ENCODE measurements at regions not wholly inside any gene's neighbourhood (a gene's known extent, or its start where the extent isn't known, plus 50 kb on each side); places are given as distances from the start of the nearest gene placed in this dataset.
"Not testable (repeated sequence)": the region's sequence is repeated elsewhere in the genome, so short reads cannot be mapped to it uniquely, and the experiment has no call there.

DNA sequence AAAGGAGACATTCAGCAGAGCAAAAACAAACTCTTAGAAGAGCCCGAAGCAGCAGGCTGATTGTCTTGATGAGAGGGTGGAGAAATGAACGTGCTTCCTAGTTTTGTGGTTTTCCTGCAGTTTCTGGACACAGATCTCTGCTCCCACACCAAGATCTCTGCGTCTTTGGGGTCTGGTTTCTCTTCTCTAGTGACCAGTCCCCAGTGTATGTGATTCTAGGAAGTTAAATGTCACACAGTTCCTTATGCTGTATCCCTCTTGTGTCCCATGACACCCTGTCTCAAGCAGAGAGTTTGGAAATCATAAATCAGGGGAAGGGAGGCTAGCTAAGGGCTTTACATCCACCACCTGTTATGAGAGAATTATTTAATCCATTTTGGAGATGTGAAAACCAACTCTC, 55.4 kb upstream of the KLF14 start:
- H3K27me3 Mint-ChIP-seq = peaks cover 8% of the 10 kb centered on the region
- ChIA-PET POLR2A (no interaction called here), CTCF (no interaction called here)
- H3K4me1 Mint-ChIP-seq = no peaks in the 10 kb centered on the region
- no peak for DNase-seq
- H3K36me3 Mint-ChIP-seq (ENCODE audit: low read depth) = no peaks in the 10 kb centered on the region
- no peak overlapping the region for H3K4me3 Mint-ChIP-seq
- H3K9me3 Mint-ChIP-seq = no peaks in the 10 kb centered on the region
- H3K27ac Mint-ChIP-seq = no peak overlapping the region

DNA sequence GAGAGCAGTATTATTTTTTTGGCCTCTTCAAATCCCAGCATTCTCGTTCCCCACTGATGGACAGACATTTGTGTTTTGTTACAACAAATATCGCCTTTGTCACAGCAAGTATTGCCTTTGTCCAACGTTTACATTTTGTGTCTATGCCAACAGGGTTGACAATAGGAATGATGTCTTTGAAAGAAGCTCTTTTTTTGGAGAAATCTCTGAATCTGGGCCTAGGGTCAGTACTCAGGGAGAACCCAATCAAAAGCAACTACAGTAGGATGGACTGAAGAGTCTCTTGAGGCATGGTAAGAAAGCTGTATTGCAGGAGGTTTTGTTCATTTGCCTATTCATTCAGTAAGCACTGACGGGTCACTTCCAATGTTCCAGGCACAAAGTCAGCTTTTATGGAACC, 57.7 kb upstream of the KLF14 start:
- peaks cover 7% of the 10 kb centered on the region for H3K27me3 Mint-ChIP-seq
- no peaks in the 10 kb centered on the region for H3K36me3 Mint-ChIP-seq (ENCODE audit: low read depth)
- no peak overlapping the region for H3K4me3 Mint-ChIP-seq
- no peaks in the 10 kb centered on the region for H3K4me1 Mint-ChIP-seq
- DNase-seq = no peak
- POLR2A ChIA-PET = no interaction called here
- no peak overlapping the region for H3K27ac Mint-ChIP-seq
- CTCF ChIA-PET = interaction anchor here (0.6 kb wide), 1 partner anchor 84 kb away, joined by 3 read pairs; no protein-coding TSS in a partner anchor
- no peaks in the 10 kb centered on the region for H3K9me3 Mint-ChIP-seq

DNA sequence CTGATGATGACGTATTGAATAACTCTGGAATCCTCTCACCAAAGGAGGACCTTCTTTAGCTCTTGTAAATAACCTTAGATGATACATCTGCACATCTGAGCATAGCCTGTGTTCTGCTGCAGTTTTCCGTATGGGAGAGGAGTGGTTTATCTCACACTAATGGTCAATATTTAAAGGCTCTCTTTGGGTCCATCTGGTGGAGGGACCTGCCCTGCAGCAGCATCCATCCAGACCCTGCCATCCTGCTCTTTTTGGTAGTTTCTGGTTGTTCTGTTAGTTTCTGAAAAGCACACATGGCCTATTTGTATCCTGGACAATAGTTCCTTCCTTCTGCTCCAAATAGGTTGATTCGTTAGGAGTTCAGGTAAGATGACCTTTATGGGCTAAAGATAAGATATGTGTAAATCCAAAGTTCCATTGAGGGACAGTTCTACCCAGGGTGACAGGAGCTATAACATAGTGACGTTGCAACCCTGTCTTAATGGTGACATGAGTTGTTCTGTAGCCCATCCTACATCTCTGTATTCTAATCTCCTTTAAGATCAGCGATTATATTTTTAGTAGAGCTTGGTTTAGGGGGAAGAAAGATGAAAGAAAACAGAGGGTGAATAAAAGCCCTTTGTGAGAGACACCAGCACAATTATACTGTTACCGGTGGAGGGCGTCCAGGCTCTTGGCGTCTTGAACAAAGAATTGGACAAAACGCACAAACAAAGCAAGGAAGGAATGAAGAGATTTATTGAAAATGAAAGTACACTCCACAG, 60.0 kb upstream of the KLF14 start:
- Mint-ChIP-seq H3K4me3 (no peak overlapping the region), H3K27me3 (peaks cover 24% of the 10 kb centered on the region), H3K36me3 (ENCODE audit: low read depth) (no peaks in the 10 kb centered on the region), H3K4me1 (no peaks in the 10 kb centered on the region), H3K9me3 (no peaks in the 10 kb centered on the region), H3K27ac (no peak overlapping the region)
- POLR2A ChIA-PET = no interaction called here
- DNase-seq = no peak
- CTCF ChIA-PET = interaction anchor here (1.2 kb wide), 1 partner anchor 9 kb away, joined by 3 read pairs; no protein-coding TSS in a partner anchor

DNA sequence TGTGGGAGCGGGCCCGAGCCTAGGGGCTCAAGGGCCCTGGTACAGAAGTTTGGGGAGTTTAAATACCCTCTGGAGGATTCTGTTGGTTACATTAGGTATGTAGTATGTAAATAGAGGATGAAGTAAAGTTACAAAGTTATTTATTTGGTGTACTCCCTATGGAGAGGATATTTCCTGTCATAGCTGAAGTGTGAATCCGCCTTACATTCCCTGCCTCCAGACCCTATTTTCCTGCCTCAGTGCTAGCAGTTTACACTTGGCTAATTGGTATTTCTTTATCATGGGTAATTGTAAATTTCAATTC, 60.6 kb upstream of the KLF14 start:
- Mint-ChIP-seq H3K27me3 (peaks cover 30% of the 10 kb centered on the region), H3K36me3 (ENCODE audit: low read depth) (no peaks in the 10 kb centered on the region), H3K27ac (no peak overlapping the region), H3K9me3 (no peaks in the 10 kb centered on the region), H3K4me1 (no peaks in the 10 kb centered on the region), H3K4me3 (no peak overlapping the region)
- ChIA-PET POLR2A (no interaction called here), CTCF (no interaction called here)
- DNase-seq = no peak

DNA sequence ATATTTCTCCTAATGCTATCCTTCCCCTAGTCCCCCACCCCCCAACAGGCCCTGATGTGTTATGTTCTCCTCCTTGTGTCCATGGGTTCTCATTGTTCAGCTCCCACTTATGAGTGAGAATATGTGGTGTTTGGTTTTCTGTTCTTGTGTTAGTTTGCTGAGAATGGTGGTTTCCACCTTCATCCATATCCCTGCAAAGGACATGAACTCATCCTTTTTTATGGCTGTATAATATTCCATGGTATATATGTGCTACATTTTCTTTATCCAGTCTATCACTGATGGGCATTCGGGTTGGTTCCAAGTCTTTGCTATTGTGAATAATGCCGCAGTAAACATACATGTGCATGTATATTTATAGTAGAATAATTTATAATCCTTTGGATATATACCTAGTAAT, 62.4 kb upstream of the KLF14 start:
- POLR2A ChIA-PET; H3K9me3 Mint-ChIP-seq; CTCF ChIA-PET; DNase-seq; H3K27ac Mint-ChIP-seq; H3K4me3 Mint-ChIP-seq; H3K36me3 Mint-ChIP-seq (ENCODE audit: low read depth); H3K4me1 Mint-ChIP-seq: not testable (repeated sequence)
- H3K27me3 Mint-ChIP-seq = peaks cover 36% of the 10 kb centered on the region

DNA sequence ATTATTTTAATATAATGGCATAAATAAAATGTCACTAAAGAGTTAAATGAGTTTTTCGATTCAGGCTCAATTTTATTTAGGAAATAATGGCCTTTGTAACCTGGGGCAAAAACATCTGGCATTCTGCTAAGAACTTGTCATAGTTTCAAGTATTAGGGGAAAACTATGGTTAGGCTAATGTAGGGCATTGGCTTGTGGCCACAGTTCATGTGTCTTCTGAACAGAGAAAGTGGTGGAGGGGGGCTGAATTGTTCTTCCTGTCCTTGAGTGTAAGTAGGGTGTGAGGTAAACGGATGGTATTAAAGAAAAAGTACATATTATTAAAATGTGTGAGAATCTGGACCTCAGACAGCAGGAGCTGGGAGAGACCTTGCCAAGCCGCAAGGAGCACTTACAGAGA, 69.1 kb upstream of the KLF14 start:
- Mint-ChIP-seq H3K27ac (no peak overlapping the region), H3K4me1 (no peaks in the 10 kb centered on the region), H3K27me3 (peaks cover 26% of the 10 kb centered on the region), H3K4me3 (no peak overlapping the region), H3K9me3 (no peaks in the 10 kb centered on the region), H3K36me3 (ENCODE audit: low read depth) (no peaks in the 10 kb centered on the region)
- ChIA-PET CTCF (interaction anchor here (1.6 kb wide), 1 partner anchor 10 kb away, joined by 3 read pairs; no protein-coding TSS in a partner anchor), POLR2A (no interaction called here)
- no peak for DNase-seq

DNA sequence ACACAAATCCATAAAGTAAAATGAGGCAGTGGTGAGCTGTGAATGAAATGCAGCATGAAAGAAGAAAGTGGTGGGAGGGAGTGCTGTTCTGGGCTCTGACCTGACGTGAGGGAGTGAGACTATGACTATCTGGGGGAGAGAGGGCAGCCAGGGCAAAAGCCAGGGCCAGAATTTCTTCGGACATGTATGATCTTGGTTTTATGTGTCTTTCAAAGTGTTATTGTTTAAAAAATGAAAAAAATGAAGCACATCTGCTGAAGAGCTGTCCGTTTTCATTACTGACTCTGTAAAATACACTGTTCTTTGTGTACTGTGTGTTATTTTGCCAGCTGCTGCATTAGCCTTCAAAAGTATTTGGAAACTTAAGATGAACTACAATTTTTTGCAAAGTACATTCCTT, 70.2 kb upstream of the KLF14 start:
- H3K27ac Mint-ChIP-seq = no peak overlapping the region
- POLR2A ChIA-PET = no interaction called here
- DNase-seq = no peak
- CTCF ChIA-PET = no interaction called here
- no peak overlapping the region for H3K4me3 Mint-ChIP-seq
- no peaks in the 10 kb centered on the region for H3K36me3 Mint-ChIP-seq (ENCODE audit: low read depth)
- H3K4me1 Mint-ChIP-seq = no peaks in the 10 kb centered on the region
- H3K27me3 Mint-ChIP-seq = peaks cover 17% of the 10 kb centered on the region
- no peaks in the 10 kb centered on the region for H3K9me3 Mint-ChIP-seq

DNA sequence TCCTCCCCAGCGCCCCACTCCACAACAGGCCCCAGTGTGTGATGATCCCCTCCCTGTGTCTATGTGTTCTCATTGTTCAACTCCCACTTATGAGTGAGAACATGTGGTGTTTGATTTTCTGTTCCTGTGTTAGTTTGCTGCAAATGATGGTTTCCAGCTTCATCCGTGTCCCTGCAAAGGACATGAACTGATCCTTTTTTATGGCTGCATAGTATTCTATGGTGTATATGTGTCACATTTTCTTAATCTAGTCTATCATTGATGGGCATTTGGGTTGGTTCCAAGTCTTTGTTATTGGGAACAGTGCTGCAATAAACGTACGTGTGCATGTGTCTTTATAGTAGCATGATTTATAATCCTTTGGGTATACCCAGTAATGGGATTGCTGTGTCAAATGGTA, 78.8 kb upstream of the KLF14 start:
- H3K27me3 Mint-ChIP-seq; H3K4me1 Mint-ChIP-seq; H3K36me3 Mint-ChIP-seq (ENCODE audit: low read depth); H3K4me3 Mint-ChIP-seq; DNase-seq; CTCF ChIA-PET; POLR2A ChIA-PET; H3K9me3 Mint-ChIP-seq; H3K27ac Mint-ChIP-seq: not testable (repeated sequence)

DNA sequence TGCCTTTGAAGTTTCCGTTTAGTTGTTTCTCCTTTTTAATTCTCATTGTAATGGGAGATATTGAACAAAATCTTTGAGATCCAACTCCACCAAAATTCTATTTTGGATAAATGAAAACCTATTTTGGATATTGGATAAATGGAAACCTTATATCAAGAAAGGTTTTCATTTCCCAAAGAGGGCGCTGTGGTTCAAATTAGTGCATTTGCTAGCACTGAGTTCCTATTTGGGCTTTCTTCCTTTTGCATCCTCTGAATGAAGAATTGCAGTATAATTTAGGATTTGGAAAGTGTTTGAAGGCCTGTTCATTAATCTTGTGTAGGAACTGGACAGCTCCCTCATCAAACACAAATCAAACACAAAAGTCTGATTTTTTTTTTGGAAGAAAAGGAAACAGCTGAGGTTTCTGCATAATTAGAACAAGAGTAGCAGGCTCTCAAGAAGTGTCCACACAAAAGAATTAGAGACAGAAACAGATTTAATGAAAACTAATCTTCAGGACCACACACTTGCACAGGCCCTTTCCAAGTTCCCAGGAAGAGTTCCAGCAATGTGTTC, 80.8 kb upstream of the KLF14 start:
- Mint-ChIP-seq H3K4me1 (no peaks in the 10 kb centered on the region), H3K9me3 (no peaks in the 10 kb centered on the region), H3K27me3 (peaks cover 8% of the 10 kb centered on the region), H3K4me3 (no peak overlapping the region), H3K27ac (no peak overlapping the region), H3K36me3 (ENCODE audit: low read depth) (no peaks in the 10 kb centered on the region)
- POLR2A ChIA-PET = interaction anchor here (0.7 kb wide), 1 partner anchor 728 kb away, joined by 3 read pairs; no protein-coding TSS in a partner anchor
- CTCF ChIA-PET = no interaction called here
- DNase-seq = peak; percentile 19

DNA sequence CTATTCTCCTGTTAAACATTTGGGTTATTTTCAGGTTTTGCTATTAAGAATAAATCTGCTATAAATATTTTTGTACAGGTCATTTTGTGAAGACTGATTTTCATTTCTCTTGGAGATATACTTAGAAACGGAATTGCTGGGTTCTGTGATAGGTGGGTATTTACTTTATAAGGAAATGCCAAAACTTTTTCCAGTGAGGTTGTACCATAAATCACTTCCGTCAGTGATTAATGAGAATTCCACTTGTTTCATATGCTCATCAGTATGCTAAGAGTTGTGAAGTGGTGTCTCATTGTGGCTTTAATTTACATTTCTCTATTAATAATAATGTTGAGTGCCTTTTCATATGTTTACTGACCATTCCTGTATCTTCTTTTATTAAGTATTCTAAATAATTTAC, 84.0 kb upstream of the KLF14 start:
- Mint-ChIP-seq H3K9me3 (no peaks in the 10 kb centered on the region), H3K27ac (no peak overlapping the region), H3K4me1 (peaks cover 9% of the 10 kb centered on the region), H3K27me3 (peaks cover 7% of the 10 kb centered on the region), H3K4me3 (no peak overlapping the region), H3K36me3 (ENCODE audit: low read depth) (no peaks in the 10 kb centered on the region)
- CTCF ChIA-PET = no interaction called here
- POLR2A ChIA-PET = no interaction called here
- no peak for DNase-seq

DNA sequence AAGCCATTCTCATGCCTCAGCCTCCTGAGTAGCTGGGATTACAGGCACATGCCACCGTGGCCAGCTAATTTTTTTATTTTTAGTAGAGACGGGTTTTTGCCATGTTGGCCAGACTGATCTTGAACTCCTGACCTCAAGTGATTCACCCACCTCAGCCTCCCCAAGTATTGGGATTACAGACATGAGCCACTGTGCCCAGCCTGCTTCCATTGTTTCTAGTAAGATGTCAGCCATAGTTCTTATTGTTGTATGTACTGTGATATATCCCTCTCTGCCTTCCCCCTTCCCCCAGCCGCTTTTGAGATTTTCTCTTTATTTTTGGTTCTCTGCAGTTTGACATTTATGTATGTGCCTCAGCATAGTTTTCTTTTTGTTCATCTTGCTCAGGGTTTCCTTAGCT, 87.9 kb upstream of the KLF14 start:
- ChIA-PET POLR2A (no interaction called here), CTCF (interaction anchor here (1.1 kb wide), 1 partner anchor 750 kb away, joined by 3 read pairs; no protein-coding TSS in a partner anchor)
- no peak for DNase-seq
- Mint-ChIP-seq H3K36me3 (ENCODE audit: low read depth) (peaks cover 8% of the 10 kb centered on the region), H3K27me3 (peaks cover 16% of the 10 kb centered on the region), H3K4me3 (no peak overlapping the region), H3K9me3 (peaks cover 8% of the 10 kb centered on the region), H3K4me1 (peaks cover 13% of the 10 kb centered on the region), H3K27ac (no peak overlapping the region)

DNA sequence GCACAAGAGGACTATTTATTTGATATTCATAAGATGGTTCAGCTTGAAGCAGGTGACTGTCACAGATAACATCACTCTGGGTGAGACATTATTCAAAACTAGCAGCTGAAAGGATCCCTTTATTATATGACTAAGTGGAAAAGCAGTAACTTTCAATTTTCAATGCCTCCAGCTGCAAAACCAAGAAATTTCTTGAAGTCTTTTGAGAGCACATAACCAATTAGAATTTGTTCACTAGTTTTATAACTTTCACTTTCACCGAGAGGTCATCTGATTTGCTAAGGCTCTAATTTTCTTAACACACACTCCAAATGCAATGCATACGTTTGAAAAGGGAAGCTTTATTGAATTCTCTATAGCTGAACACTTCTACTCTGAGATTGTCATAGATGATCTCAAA, 88.6 kb upstream of the KLF14 start:
- H3K27ac Mint-ChIP-seq = no peak overlapping the region
- CTCF ChIA-PET = interaction anchor here (1.1 kb wide), 1 partner anchor 750 kb away, joined by 3 read pairs; no protein-coding TSS in a partner anchor
- H3K4me1 Mint-ChIP-seq = peaks cover 13% of the 10 kb centered on the region
- H3K9me3 Mint-ChIP-seq = peaks cover 10% of the 10 kb centered on the region
- peaks cover 8% of the 10 kb centered on the region for H3K36me3 Mint-ChIP-seq (ENCODE audit: low read depth)
- no peak overlapping the region for H3K4me3 Mint-ChIP-seq
- POLR2A ChIA-PET = no interaction called here
- peaks cover 15% of the 10 kb centered on the region for H3K27me3 Mint-ChIP-seq
- DNase-seq = no peak

DNA sequence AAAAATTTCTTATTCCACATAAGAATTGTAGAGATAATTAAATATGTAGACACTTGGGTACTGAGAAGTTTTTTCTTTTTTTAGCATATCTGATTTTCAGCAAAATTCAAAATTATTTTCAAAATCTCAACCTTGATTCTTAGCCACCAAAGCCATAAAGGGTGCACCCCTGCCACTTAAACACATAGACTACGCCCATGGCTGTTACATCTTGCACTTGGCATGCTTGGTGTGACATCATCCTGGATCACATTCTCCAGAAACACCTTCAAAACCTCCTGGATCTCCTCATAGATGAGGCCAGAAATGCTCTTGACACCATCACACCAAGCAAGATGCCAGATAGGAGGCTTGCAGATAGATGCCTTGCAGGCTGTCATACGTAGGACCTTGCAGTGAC, 89.1 kb upstream of the KLF14 start:
- peaks cover 8% of the 10 kb centered on the region for H3K36me3 Mint-ChIP-seq (ENCODE audit: low read depth)
- CTCF ChIA-PET = no interaction called here
- POLR2A ChIA-PET = no interaction called here
- peaks cover 13% of the 10 kb centered on the region for H3K4me1 Mint-ChIP-seq
- peaks cover 10% of the 10 kb centered on the region for H3K9me3 Mint-ChIP-seq
- H3K4me3 Mint-ChIP-seq = no peak overlapping the region
- DNase-seq = no peak
- H3K27me3 Mint-ChIP-seq = peaks cover 14% of the 10 kb centered on the region
- no peak overlapping the region for H3K27ac Mint-ChIP-seq

DNA sequence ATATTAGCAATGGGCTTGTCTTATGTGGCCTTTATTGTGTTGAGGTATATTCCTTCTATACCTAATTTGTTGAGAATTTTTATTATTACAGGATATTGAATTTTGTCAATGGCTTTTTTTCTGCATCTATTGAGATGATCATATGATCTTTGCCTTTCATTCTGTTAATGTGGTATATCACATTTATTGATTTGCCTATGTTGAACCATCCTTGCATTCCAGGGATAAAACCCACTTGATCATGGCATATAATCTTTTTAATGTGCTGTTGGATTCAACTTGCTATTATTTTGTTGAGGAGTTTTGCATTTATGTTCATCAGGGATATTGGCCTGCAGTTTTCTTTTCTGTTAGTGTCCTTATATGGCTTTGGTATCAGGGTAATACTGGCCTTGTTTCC, 91.8 kb upstream of the KLF14 start:
- no peak overlapping the region for H3K27ac Mint-ChIP-seq
- DNase-seq = no peak
- peaks cover 12% of the 10 kb centered on the region for H3K9me3 Mint-ChIP-seq
- peaks cover 13% of the 10 kb centered on the region for H3K4me1 Mint-ChIP-seq
- ChIA-PET CTCF (no interaction called here), POLR2A (no interaction called here)
- peaks cover 10% of the 10 kb centered on the region for H3K36me3 Mint-ChIP-seq (ENCODE audit: low read depth)
- no peak overlapping the region for H3K4me3 Mint-ChIP-seq
- H3K27me3 Mint-ChIP-seq = peaks cover 16% of the 10 kb centered on the region

All from activated CD4-positive, alpha-beta T cell treated with anti-CD3 and anti-CD28 coated beads, Interleukin-2, amount 10 ng/mL, durations not matched to agents 7 days and 5 days (primary cell).